ENCODE measurements at regions not wholly inside any gene's neighbourhood (a gene's known extent, or its start where the extent isn't known, plus 50 kb on each side); places are given as distances from the start of the nearest gene placed in this dataset.

GRCh38 chr3:87161013-87161412, 66.1 kb upstream of the CHMP2B start:
- TF ChIP-seq CHD1 (IDR thresholded peaks at IDR 0.05; ENCODE audit: low read depth, low read length) (no peak), CTCF (conservative IDR thresholded peaks at IDR 0.05; ENCODE audit: low read depth, low read length) (no peak), FOS (IDR thresholded peaks at IDR 0.05; ENCODE audit: low read depth, low read length) (no peak), CEBPB (IDR thresholded peaks at IDR 0.05; ENCODE audit: low read depth, low read length) (no peak), BHLHE40 (IDR thresholded peaks at IDR 0.05; ENCODE audit: low read depth, low read length) (no peak), USF2 (IDR thresholded peaks at IDR 0.05; ENCODE audit: low read depth, low read length) (no peak), RFX5 (IDR thresholded peaks at IDR 0.05; ENCODE audit: low read depth, low read length) (no peak), POLR2A (IDR thresholded peaks at IDR 0.05; ENCODE audit: low read depth, low read length) (no peak), MXI1 (IDR thresholded peaks at IDR 0.05; ENCODE audit: borderline replicate concordance, low read depth, low read length) (no peak), MAZ (IDR thresholded peaks at IDR 0.05; ENCODE audit: borderline replicate concordance, low read depth, low read length) (no peak), MAFK (IDR thresholded peaks at IDR 0.05; ENCODE audit: low read depth, low read length) (no peak)
